Coronary artery (tissue), 2 donors: ENCODE measurements at regions not wholly inside any gene's neighbourhood (a gene's known extent, or its start where the extent isn't known, plus 50 kb on each side); places are given as distances from the start of the nearest gene placed in this dataset.

Experiments used
- DNase-seq: peaks from one replicate; pipeline ENCODE4 v3.0.0-alpha.2; 2017; ENCODE audit warnings: low spot score
- H3K27ac ChIP-seq, 2 donors: fragments of 200-600 bp; sonication (generic); one replicate each; pipeline ENCODE4 v1.5.1; 2016 to 2019
- H3K4me3 ChIP-seq: fragments of 200-600 bp; sonication (generic); 2 replicates; pipeline ENCODE4 v1.5.1; 2016; ENCODE audit warnings: mild to moderate bottlenecking, moderate library complexity
- CTCF ChIP-seq: fragments of 200-600 bp; sonication (generic); IDR thresholded peaks from one replicate; pipeline ENCODE4 v1.5.1; 2019; ENCODE audit warnings: antibody characterized with exemption

DNA sequence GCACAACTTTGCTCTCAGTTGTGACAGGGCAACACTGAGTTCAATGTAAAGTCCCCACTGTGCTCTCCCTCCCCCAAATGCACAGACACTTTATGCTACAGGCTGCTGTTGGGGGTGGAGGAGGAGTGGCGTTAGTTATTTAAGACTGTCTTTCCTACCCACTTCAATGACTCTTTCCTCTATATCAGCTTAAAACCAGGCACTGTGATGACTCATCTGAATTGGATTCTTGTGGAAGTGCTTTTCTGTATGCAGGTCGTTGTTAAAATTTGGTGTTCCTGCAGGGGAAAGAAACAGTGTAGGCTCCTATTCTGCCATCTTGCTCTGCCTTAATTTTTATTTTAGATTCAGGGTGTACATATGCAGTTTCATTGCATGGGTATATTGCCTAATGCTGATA lies 1157.2 kb upstream of the ADGRL3 start:
- H3K27ac ChIP-seq = no peak overlapping the region
- DNase-seq = no peak
- H3K4me3 ChIP-seq = no peak overlapping the region
- no peak for TF ChIP-seq CTCF

DNA sequence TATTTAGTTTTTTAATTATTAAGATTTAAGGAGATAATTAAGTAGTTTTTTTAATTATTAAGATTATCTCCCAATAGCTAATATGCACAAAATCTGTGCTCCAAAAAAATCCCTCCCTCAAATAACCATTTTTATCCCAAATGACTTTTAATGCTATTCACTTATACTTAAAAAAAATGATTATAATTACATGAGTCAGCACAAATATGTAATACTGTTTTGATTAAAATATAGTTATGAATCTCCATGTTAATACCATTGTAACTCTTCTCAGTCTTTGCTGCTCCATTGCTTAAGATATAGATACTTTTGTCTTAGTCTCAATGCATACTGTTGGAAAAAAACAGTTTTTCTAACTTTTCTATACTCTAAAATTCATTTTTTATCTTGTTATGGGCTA lies 1121.1 kb upstream of the ADGRL3 start:
- no peak for DNase-seq
- TF ChIP-seq CTCF = no peak
- H3K27ac ChIP-seq = no peak overlapping the region
- no peak overlapping the region for H3K4me3 ChIP-seq

GRCh38 chr4:60081839-60082238 lies 1118.3 kb upstream of the ADGRL3 start:
- no peak for TF ChIP-seq CTCF
- H3K4me3 ChIP-seq = no peak overlapping the region
- no peak for DNase-seq

DNA sequence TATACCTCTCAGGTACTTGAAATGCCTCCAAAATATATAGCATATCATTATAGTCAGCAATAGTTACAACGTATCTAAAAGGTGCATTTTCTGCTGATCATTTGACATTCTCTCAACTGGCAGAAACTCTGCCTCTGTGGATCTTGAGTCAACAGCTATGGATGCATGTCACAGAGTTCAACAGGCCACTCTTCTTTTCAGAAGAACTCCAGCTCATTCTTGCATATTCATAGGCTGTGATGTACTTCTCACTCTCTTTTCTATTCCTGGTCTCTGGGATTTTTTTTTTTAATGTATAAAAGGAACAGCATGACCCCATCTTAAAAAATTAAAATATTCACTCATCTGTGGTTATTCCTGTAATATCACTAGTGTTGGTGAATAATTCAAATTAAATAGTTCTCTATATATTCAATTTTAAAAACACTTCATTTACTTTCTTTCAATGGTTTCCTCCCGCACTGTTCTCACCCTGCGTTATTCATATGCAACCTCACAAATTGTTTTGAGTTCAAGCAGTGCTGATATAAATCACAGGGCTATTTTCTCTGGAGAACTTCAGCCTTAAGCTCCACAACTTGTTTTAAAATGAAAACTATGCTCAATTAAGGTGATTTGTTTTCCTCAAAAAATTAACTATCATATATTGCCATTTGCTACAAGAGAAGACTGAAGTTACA lies 1111.2 kb upstream of the ADGRL3 start:
- DNase-seq = no peak
- no peak for TF ChIP-seq CTCF
- Histone ChIP-seq H3K4me3 (no peak overlapping the region), H3K27ac (no peak overlapping the region)

More at GRCh38 chr4:60081839-60082238, 1118.3 kb upstream of the ADGRL3 start:
- H3K27ac ChIP-seq = no peak overlapping the region

- no peak for TF ChIP-seq CTCF
- Histone ChIP-seq H3K4me3 (no peak overlapping the region), H3K27ac (no peak overlapping the region)
- DNase-seq = no peak
Observed at GRCh38 chr4:60089546-60090273, 1110.4 kb upstream of the ADGRL3 start.

- TF ChIP-seq CTCF = no peak
- H3K4me3 ChIP-seq = no peak overlapping the region
- H3K27ac ChIP-seq = no peak overlapping the region
- DNase-seq = no peak
Observed at GRCh38 chr4:60096676-60097075, 1103.5 kb upstream of the ADGRL3 start.

DNA sequence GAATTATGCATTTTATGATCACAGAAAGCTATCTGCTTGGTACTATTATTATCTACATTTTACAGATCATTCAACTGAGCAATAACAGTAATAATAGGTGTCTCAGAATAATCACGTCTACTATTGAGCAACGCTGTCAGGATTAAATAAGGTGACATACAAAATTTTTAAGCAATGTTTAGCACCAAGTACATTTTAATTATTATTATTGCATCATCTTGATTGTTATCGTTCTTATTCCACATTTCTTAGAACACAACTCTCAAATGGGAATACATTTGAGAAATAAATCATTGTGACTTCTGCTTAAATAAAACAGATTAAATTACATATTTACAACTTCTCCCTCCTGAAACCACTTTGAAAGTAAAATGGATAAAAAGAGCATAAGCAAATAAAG lies 1083.5 kb upstream of the ADGRL3 start:
- no peak for TF ChIP-seq CTCF
- Histone ChIP-seq H3K4me3 (no peak overlapping the region), H3K27ac (no peak overlapping the region)
- DNase-seq = no peak
